Mesenchymal stem cell (in vitro differentiated cells and primary cell): ENCODE measurements at regions not wholly inside any gene's neighbourhood (a gene's known extent, or its start where the extent isn't known, plus 50 kb on each side); places are given as distances from the start of the nearest gene placed in this dataset.

Experiments
- DNase-seq: peaks from one replicate; pipeline ENCODE4 v3.0.0-alpha.2; 2013
- H2AFZ ChIP-seq: one replicate; pipeline ENCODE4 v1.6.1; 2013; ENCODE audit warnings: low read depth, mild to moderate bottlenecking, control low read depth, inconsistent platforms, low read length, moderate library complexity
- H2AK5ac ChIP-seq: 2 replicates; pipeline ENCODE4 v1.6.1; 2013; ENCODE audit warnings: low read length, moderate library complexity, mild to moderate bottlenecking, inconsistent platforms; ENCODE audit not compliant: severe bottlenecking
- H2BK120ac ChIP-seq: one replicate; pipeline ENCODE4 v1.6.1; 2013; ENCODE audit warnings: low read depth, mild to moderate bottlenecking, inconsistent platforms, low read length, moderate library complexity
- H2BK12ac ChIP-seq, 2 experiments: one replicate each; pipeline ENCODE4 v1.6.1; 2013; ENCODE audit warnings: inconsistent platforms in 2 of 2, low read length in 2 of 2, mild to moderate bottlenecking in 2 of 2, moderate library complexity in 2 of 2, control low read depth in 1 of 2
- H2BK15ac ChIP-seq: one replicate; pipeline ENCODE4 v1.6.1; 2013; ENCODE audit warnings: mild to moderate bottlenecking, low read depth, inconsistent platforms; ENCODE audit not compliant: poor library complexity, severe bottlenecking
- H2BK5ac ChIP-seq: 2 replicates; pipeline ENCODE4 v1.6.1; 2013; ENCODE audit warnings: low read depth, mild to moderate bottlenecking, low read length, control low read depth, inconsistent platforms; ENCODE audit not compliant: poor library complexity, severe bottlenecking
- H3K14ac ChIP-seq, 2 experiments: one replicate each; pipeline ENCODE4 v1.6.1; 2013; ENCODE audit warnings: inconsistent platforms in 2 of 2, low read length in 2 of 2, control low read depth in 1 of 2, mild to moderate bottlenecking in 1 of 2, moderate library complexity in 1 of 2
- H3K18ac ChIP-seq, 2 experiments: one replicate each; pipeline ENCODE4 v1.6.1; 2013; ENCODE audit warnings: inconsistent platforms in 2 of 2, low read length in 2 of 2, control low read depth in 1 of 2, low read depth in 1 of 2, mild to moderate bottlenecking in 1 of 2
- H3K23ac ChIP-seq, 2 experiments: one replicate each; pipeline ENCODE4 v1.6.1; 2013; ENCODE audit warnings: inconsistent platforms in 2 of 2, low read length in 2 of 2, mild to moderate bottlenecking in 2 of 2, moderate library complexity in 2 of 2, control low read depth in 1 of 2
- H3K27ac ChIP-seq: 2 replicates; pipeline ENCODE4 v1.5.1; 2013; ENCODE audit warnings: mild to moderate bottlenecking, moderate library complexity, low read length, control low read depth, inconsistent platforms; ENCODE audit not compliant: poor library complexity, severe bottlenecking
- H3K27me3 ChIP-seq, 2 experiments: 2 replicates each; pipeline versions ENCODE4 v1.6.1 to v1.7.0; 2013; ENCODE audit warnings: low read length in 2 of 2, mild to moderate bottlenecking in 2 of 2, moderate library complexity in 2 of 2, control low read depth in 1 of 2, inconsistent platforms in 1 of 2; ENCODE audit not compliant: control insufficient read depth in 1 of 2, insufficient read depth in 1 of 2
- H3K36me3 ChIP-seq, 2 experiments: 2 replicates each; pipeline versions ENCODE4 v1.6.1 to v1.7.0; 2013; ENCODE audit warnings: low read length in 2 of 2, control low read depth in 1 of 2, inconsistent platforms in 1 of 2, low read depth in 1 of 2, mild to moderate bottlenecking in 1 of 2; ENCODE audit not compliant: insufficient read depth in 2 of 2, control insufficient read depth in 1 of 2
- H3K4ac ChIP-seq, 2 experiments: one replicate each; pipeline ENCODE4 v1.6.1; 2013; ENCODE audit warnings: inconsistent platforms in 2 of 2, low read length in 2 of 2, mild to moderate bottlenecking in 2 of 2, moderate library complexity in 2 of 2, control low read depth in 1 of 2, low read depth in 1 of 2
- H3K4me1 ChIP-seq: 2 replicates; pipeline ENCODE4 v1.6.1; 2013; ENCODE audit warnings: low read depth, low read length, control low read depth; ENCODE audit not compliant: control insufficient read depth, insufficient read depth
- H3K4me2 ChIP-seq: 2 replicates; pipeline ENCODE4 v1.6.1; 2013; ENCODE audit warnings: low read length, mild to moderate bottlenecking, inconsistent platforms; ENCODE audit not compliant: poor library complexity, severe bottlenecking
- H3K4me3 ChIP-seq, 2 experiments: 2 replicates each; pipeline versions ENCODE4 v1.5.1 to v1.7.0; 2013; ENCODE audit warnings: low read length in 2 of 2, mild to moderate bottlenecking in 2 of 2, control low read depth in 1 of 2, low read depth in 1 of 2; ENCODE audit not compliant: insufficient read depth in 1 of 2
- H3K79me1 ChIP-seq: replicated peaks from 2 replicates; pipeline ENCODE4 v1.6.1; 2013; ENCODE audit warnings: mild to moderate bottlenecking, control low read depth, low read length, inconsistent platforms; ENCODE audit not compliant: poor library complexity, severe bottlenecking
- H3K9ac ChIP-seq: 2 replicates; pipeline ENCODE4 v1.7.0; 2013; ENCODE audit warnings: mild to moderate bottlenecking, low read length, moderate library complexity
- H3K9me3 ChIP-seq: 2 replicates; pipeline ENCODE4 v1.7.0; 2013; ENCODE audit warnings: mild to moderate bottlenecking, low read length; ENCODE audit not compliant: control insufficient read depth
- H4K8ac ChIP-seq: one replicate; pipeline ENCODE4 v1.6.1; 2013; ENCODE audit warnings: inconsistent platforms, mild to moderate bottlenecking, low read length, moderate library complexity
- H4K91ac ChIP-seq: one replicate; pipeline ENCODE4 v1.6.1; 2013; ENCODE audit warnings: mild to moderate bottlenecking, low read length, inconsistent platforms
- WGBS: methylation state at CpG from one replicate; pipeline ENCODE4 v1.1.7; 2013; ENCODE audit warnings: mixed read lengths; 5-methylcytosine and 5-hydroxymethylcytosine counted together

DNA sequence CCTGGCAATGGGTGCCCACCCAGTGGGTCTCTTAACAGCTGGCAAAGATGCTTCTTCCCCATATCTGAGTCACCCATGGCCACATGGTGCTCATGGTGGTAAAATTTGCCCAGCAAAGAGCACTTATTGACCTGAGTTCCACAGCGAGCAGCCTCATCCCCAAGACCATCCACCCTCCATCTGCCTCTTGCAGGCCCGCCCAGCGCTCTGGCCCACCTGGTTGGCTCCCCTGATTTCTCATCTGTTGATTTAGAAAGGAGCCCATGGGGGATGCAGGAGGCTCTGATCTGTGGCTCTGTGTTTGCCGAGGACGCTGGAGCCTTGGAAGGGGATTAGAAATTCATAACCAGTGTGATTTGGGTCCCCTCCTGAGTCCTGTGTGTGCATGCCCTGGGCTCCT is 657.5 kb downstream of the PTPRU start:
- Histone ChIP-seq H3K9me3 (no peaks in the 10 kb centered on the region), H3K4me1 (peaks cover 2% of the 10 kb centered on the region), H2AK5ac (no peak overlapping the region), H3K4me2 (no peak overlapping the region), H3K27ac (no peak overlapping the region), H2BK120ac (no peak overlapping the region), H3K23ac (no peak overlapping the region), H4K8ac (no peak overlapping the region), H3K79me1 (no peaks in the 10 kb centered on the region), H3K4ac (no peak overlapping the region), H3K18ac (no peak overlapping the region), H2BK5ac (no peak overlapping the region), H3K36me3 (no peaks in the 10 kb centered on the region), H2AFZ (no peak overlapping the region), H3K14ac (no peak overlapping the region), H4K91ac (no peak overlapping the region), H2BK12ac (no peak overlapping the region), H3K27me3 (peaks cover 35 to 80% of the 10 kb centered on the region in 2 experiments), H2BK15ac (peak overlapping the region; percentile 30), H3K4me3 (no peak overlapping the region), H3K9ac (no peak overlapping the region)
- no peak for DNase-seq
- 91% methylated on average over 3 of the region's 5 CpGs for WGBS

DNA sequence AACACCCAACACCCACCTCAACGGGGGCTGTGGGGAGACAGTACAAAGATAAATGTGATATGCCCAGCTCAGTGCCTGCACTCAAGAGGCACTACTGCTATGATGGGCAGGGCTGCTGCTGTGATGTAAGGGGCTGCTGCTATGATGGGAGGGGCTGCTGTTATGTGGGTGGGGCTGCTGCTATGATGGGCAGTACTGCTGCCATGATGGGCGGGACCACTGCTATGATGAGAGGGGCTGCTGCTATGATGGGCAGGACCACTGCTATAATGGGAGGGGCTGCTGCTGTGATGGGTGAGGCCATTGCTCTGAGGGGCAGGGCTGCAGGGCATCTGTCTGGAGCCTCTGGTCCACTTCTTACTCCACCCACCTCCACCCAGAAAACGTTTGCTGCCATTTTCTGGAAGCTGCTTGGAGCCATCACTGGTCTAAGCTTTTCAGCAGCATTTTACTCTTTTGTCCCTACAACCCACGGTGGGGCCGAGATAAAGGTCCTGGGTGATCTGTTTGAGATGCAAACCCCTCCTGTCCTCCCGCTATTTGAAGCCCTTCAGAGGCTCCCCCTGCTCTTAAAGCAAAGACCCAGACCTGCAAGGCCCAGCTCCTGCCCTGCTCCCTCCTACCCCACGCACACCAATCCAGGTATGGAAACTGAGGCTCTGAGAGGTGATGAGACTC is 656.9 kb downstream of the PTPRU start:
- Histone ChIP-seq H3K4me1 (peaks cover 2% of the 10 kb centered on the region), H4K8ac (no peak overlapping the region), H2BK120ac (no peak overlapping the region), H4K91ac (no peak overlapping the region), H3K18ac (no peak overlapping the region), H3K9ac (no peak overlapping the region), H2AK5ac (no peak overlapping the region), H3K27me3 (peaks cover 35 to 80% of the 10 kb centered on the region in 2 experiments), H2BK5ac (no peak overlapping the region), H3K4me2 (no peak overlapping the region), H3K9me3 (no peaks in the 10 kb centered on the region), H3K14ac (no peak overlapping the region), H3K23ac (no peak overlapping the region), H3K4ac (no peak overlapping the region), H3K27ac (no peak overlapping the region), H2BK12ac (no peak overlapping the region), H3K4me3 (no peak overlapping the region), H2BK15ac (no peak overlapping the region), H2AFZ (no peak overlapping the region), H3K36me3 (no peaks in the 10 kb centered on the region), H3K79me1 (no peaks in the 10 kb centered on the region)
- WGBS = 67% methylated on average over 7 of the region's 7 CpGs
- no peak for DNase-seq

DNA sequence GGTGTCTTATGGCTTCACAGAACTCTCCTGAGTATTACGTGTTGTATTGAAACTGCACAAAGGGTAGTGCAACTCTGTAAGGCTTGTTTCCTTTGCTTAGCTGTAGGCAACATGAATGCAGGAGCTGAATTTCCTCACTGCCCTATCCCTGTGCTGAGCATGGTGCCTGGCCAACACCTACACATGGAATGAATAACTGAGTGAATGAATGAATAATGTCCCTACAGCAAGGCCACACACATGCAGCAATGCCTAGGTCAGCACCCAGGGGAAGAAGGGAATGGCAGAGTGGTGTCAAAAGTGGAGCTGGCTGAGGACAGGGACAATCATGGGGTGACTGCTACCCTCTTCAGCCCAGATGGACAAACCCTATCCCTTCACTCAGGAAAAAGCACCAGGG is 655.9 kb downstream of the PTPRU start:
- Histone ChIP-seq H3K9me3 (no peaks in the 10 kb centered on the region), H3K23ac (no peak overlapping the region), H3K36me3 (no peaks in the 10 kb centered on the region), H3K9ac (no peak overlapping the region), H3K4ac (no peak overlapping the region), H3K27ac (no peak overlapping the region), H2BK12ac (no peak overlapping the region), H2BK15ac (no peak overlapping the region), H2AFZ (no peak overlapping the region), H4K91ac (no peak overlapping the region), H3K4me1 (no peaks in the 10 kb centered on the region), H3K79me1 (no peaks in the 10 kb centered on the region), H3K4me3 (no peak overlapping the region), H3K27me3 (peaks cover 29 to 71% of the 10 kb centered on the region in 2 experiments), H2AK5ac (no peak overlapping the region), H2BK5ac (no peak overlapping the region), H3K18ac (no peak overlapping the region), H4K8ac (no peak overlapping the region), H3K14ac (no peak overlapping the region), H2BK120ac (no peak overlapping the region), H3K4me2 (no peak overlapping the region)
- WGBS = 73% methylated on average over 1 of the region's 1 CpG
- DNase-seq = no peak

DNA sequence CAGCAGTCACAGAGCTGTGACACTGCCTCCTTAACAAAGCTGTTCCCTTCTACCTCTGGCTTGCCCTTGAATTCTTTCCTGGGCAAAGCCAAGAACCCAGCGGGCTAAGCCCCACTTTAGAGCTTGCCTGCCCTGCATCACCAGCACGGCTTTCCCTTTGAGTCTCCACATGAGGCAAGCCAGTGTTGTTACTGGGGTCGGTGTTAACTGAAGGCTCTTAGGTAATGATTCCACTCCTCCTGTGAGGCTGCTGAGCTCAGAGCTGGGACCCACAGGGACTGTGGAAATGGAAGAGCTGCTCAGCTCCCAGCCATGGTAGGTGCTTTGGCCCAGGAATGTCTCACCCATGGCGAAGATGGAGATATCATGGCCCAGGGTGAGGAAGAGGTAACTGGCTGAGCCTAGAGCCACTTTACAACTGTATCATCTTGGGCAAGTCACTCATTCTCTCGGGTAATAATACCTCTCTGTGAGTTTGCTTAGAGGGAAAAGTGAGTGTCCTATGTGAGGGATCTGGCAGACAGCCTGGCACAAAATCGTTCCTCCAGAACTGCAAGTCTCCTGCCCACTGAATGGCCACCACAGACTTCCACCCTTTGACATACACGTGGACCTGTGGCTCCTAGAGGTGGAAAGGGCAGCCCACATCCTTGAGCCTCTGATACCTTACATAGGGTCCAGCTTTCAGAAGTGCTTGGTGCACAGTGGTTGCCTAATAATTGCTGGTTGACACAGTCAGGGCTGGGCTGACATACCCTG is 654.1 kb downstream of the PTPRU start:
- no peaks in the 10 kb centered on the region for H3K9me3 ChIP-seq
- H2AFZ ChIP-seq = no peak overlapping the region
- no peak overlapping the region for H4K91ac ChIP-seq
- no peak overlapping the region for H2BK15ac ChIP-seq
- H3K79me1 ChIP-seq = no peaks in the 10 kb centered on the region
- no peak overlapping the region for H3K27ac ChIP-seq
- no peak overlapping the region for H2BK5ac ChIP-seq
- no peak for DNase-seq
- no peak overlapping the region for H3K4me3 ChIP-seq
- H4K8ac ChIP-seq = no peak overlapping the region
- H3K4me2 ChIP-seq = no peak overlapping the region
- H3K23ac ChIP-seq = no peak overlapping the region
- no peak overlapping the region for H3K4ac ChIP-seq
- no peak overlapping the region for H2BK120ac ChIP-seq
- no peak overlapping the region for H3K9ac ChIP-seq
- H3K4me1 ChIP-seq = no peaks in the 10 kb centered on the region
- no peak overlapping the region for H3K14ac ChIP-seq
- H2BK12ac ChIP-seq = no peak overlapping the region
- no peak overlapping the region for H2AK5ac ChIP-seq
- H3K18ac ChIP-seq = no peak overlapping the region
- peaks cover 14 to 53% of the 10 kb centered on the region in 2 experiments for H3K27me3 ChIP-seq
- WGBS = 56% methylated on average over 7 of the region's 7 CpGs
- H3K36me3 ChIP-seq = no peaks in the 10 kb centered on the region
